Common myeloid progenitor, CD34-positive (primary cell): ENCODE measurements at regions not wholly inside any gene's neighbourhood (a gene's known extent, or its start where the extent isn't known, plus 50 kb on each side); places are given as distances from the start of the nearest gene placed in this dataset.

Experiments used
- CTCF ChIA-PET: fragments of 350-600 bp; sonication (Branson Sonifier 250); formaldehyde crosslinking; loops from one replicate; lab custom pipeline; 2021; ENCODE audit warnings: antibody characterized with exemption; lab: Charles Lee
- POLR2A ChIA-PET: fragments of 350-600 bp; sonication (Branson Sonifier 250); formaldehyde crosslinking; loops from one replicate; lab custom pipeline; 2021; ENCODE audit warnings: antibody characterized with exemption; lab: Charles Lee
- DNase-seq, 3 donors: peaks; one replicate each; pipeline versions ENCODE4 v3.0.0 to v3.0.0-alpha.2; 2013
- H3K27ac ChIP-seq, 2 experiments: 1 replicate in 1 of 2; 2 replicates in 1 of 2; pipeline ENCODE4 v1.7.0; 2013; ENCODE audit warnings: inconsistent platforms in 2 of 2, low read length in 2 of 2, mild to moderate bottlenecking in 2 of 2, low read depth in 1 of 2, moderate library complexity in 1 of 2; ENCODE audit not compliant: severe bottlenecking in 2 of 2, insufficient read depth in 1 of 2, poor library complexity in 1 of 2
- H3K27me3 ChIP-seq, 5 experiments: replicated peaks in 2 of 5; 1 replicate in 3 of 5; 2 replicates in 2 of 5; pipeline versions ENCODE4 v1.6.1 to v1.7.0; 2013; ENCODE audit warnings: low read length in 4 of 5, mild to moderate bottlenecking in 2 of 5, moderate library complexity in 2 of 5, inconsistent platforms in 1 of 5; ENCODE audit not compliant: insufficient read depth in 5 of 5, control insufficient read depth in 4 of 5
- H3K36me3 ChIP-seq, 4 experiments: 1 replicate in 2 of 4; 2 replicates in 2 of 4; pipeline versions ENCODE4 v1.6.1 to v1.7.0; 2013; ENCODE audit warnings: low read length in 3 of 4, control low read depth in 1 of 4, mild to moderate bottlenecking in 1 of 4; ENCODE audit not compliant: control insufficient read depth in 4 of 4, insufficient read depth in 4 of 4
- H3K4me1 ChIP-seq, 4 experiments: 1 replicate in 3 of 4; 2 replicates in 1 of 4; pipeline versions ENCODE4 v1.6.1 to v1.7.1; 2013; ENCODE audit warnings: low read length in 3 of 4, mild to moderate bottlenecking in 3 of 4, control low read depth in 1 of 4, inconsistent platforms in 1 of 4, moderate library complexity in 1 of 4; ENCODE audit not compliant: control insufficient read depth in 4 of 4, insufficient read depth in 4 of 4; ENCODE audit errors: control extremely low read depth in 1 of 4
- H3K4me3 ChIP-seq, 7 experiments: 1 replicate in 4 of 7; 2 replicates in 3 of 7; pipeline versions ENCODE4 v1.5.1 to v1.7.0; 2013; ENCODE audit warnings: mild to moderate bottlenecking in 7 of 7, low read length in 6 of 7, moderate library complexity in 6 of 7, inconsistent platforms in 2 of 7, low read depth in 2 of 7, control low read depth in 1 of 7; ENCODE audit not compliant: insufficient read depth in 4 of 7, control insufficient read depth in 1 of 7; ENCODE audit errors: extremely low read depth in 1 of 7
- H3K9me3 ChIP-seq, 5 experiments: 1 replicate in 4 of 5; 2 replicates in 1 of 5; pipeline versions ENCODE4 v1.6.1 to v1.7.1; 2013; ENCODE audit warnings: low read length in 4 of 5, mild to moderate bottlenecking in 2 of 5, inconsistent platforms in 1 of 5, low read depth in 1 of 5, moderate library complexity in 1 of 5; ENCODE audit not compliant: control insufficient read depth in 4 of 5, insufficient read depth in 2 of 5; ENCODE audit errors: control extremely low read depth in 1 of 5
- WGBS: methylation state at CpG from one replicate; pipeline ENCODE4 v1.1.5; 2013; ENCODE audit not compliant: insufficient coverage; 5-methylcytosine and 5-hydroxymethylcytosine counted together

GRCh38 chr6:140370976-140371870 is 996.8 kb upstream of the CITED2 start:
- H3K4me3 ChIP-seq: no peak overlapping the region
- ChIA-PET CTCF (interaction anchor here (0.6 kb wide), 2 partner anchors 1261 to 1860 kb away, joined by 3 read pairs; no protein-coding TSS in a partner anchor), POLR2A (no interaction called here)
- H3K27ac ChIP-seq: peak overlapping the region in 1 of 2 experiments; percentile 28
- H3K9me3 ChIP-seq: peaks cover 0 to 1% (median 0%) of the 10 kb centered on the region in 5 experiments
- no peaks in the 10 kb centered on the region for H3K36me3 ChIP-seq
- no CpG with 5 or more reads among the region's 2 CpGs for WGBS
- H3K4me1 ChIP-seq: peaks cover 0 to 12% (median 6%) of the 10 kb centered on the region in 4 experiments
- DNase-seq: peak; percentile 14 to 65 (median 48)
- no peaks in the 10 kb centered on the region for H3K27me3 ChIP-seq

- H3K4me1 ChIP-seq: peaks cover 0 to 12% (median 6%) of the 10 kb centered on the region in 4 experiments
- CTCF ChIA-PET: no interaction called here
- H3K4me3 ChIP-seq: no peak overlapping the region
- WGBS: no CpG with 5 or more reads among the region's 1 CpG
- POLR2A ChIA-PET: no interaction called here
- DNase-seq: no peak
- H3K36me3 ChIP-seq: no peaks in the 10 kb centered on the region
- H3K9me3 ChIP-seq: peaks cover 0 to 1% (median 0%) of the 10 kb centered on the region in 5 experiments
- H3K27me3 ChIP-seq: no peaks in the 10 kb centered on the region
- no peak overlapping the region for H3K27ac ChIP-seq
Measured at GRCh38 chr6:140370441-140370840, 996.0 kb upstream of the CITED2 start.

GRCh38 chr6:140366991-140367390 is 992.5 kb upstream of the CITED2 start:
- POLR2A ChIA-PET: no interaction called here
- Histone ChIP-seq H3K4me1 (peaks cover 0 to 9% (median 3%) of the 10 kb centered on the region in 4 experiments), H3K27me3 (no peaks in the 10 kb centered on the region), H3K36me3 (no peaks in the 10 kb centered on the region), H3K9me3 (peaks cover 2 to 13% (median 6%) of the 10 kb centered on the region in 5 experiments), H3K27ac (no peak overlapping the region), H3K4me3 (no peak overlapping the region)
- CTCF ChIA-PET: no interaction called here
- DNase-seq: no peak

- Histone ChIP-seq H3K36me3 (no peaks in the 10 kb centered on the region), H3K4me3 (no peak overlapping the region), H3K9me3 (peaks cover 2 to 13% (median 6%) of the 10 kb centered on the region in 5 experiments), H3K27me3 (no peaks in the 10 kb centered on the region), H3K4me1 (no peaks in the 10 kb centered on the region), H3K27ac (no peak overlapping the region)
- ChIA-PET POLR2A (no interaction called here), CTCF (interaction anchor here (1.0 kb wide), 1 partner anchor 11 kb away, joined by 3 read pairs; no protein-coding TSS in a partner anchor)
- no peak for DNase-seq
Measured at GRCh38 chr6:140364916-140365315, 990.5 kb upstream of the CITED2 start.

GRCh38 chr6:140360651-140361050 is 986.2 kb upstream of the CITED2 start:
- Histone ChIP-seq H3K27me3 (no peaks in the 10 kb centered on the region), H3K4me1 (no peaks in the 10 kb centered on the region), H3K4me3 (no peak overlapping the region), H3K27ac (no peak overlapping the region), H3K9me3 (peaks cover 2 to 13% (median 6%) of the 10 kb centered on the region in 5 experiments), H3K36me3 (no peaks in the 10 kb centered on the region)
- DNase-seq: no peak
- no CpG with 5 or more reads among the region's 3 CpGs for WGBS
- CTCF ChIA-PET: interaction anchor here (0.5 to 1.4 kb wide), 2 partner anchors 83 to 1842 kb away, joined by 3 read pairs; no protein-coding TSS in a partner anchor
- POLR2A ChIA-PET: no interaction called here

GRCh38 chr6:140355476-140355875 is 981.0 kb upstream of the CITED2 start:
- ChIA-PET CTCF (no interaction called here), POLR2A (no interaction called here)
- no peak overlapping the region for H3K4me3 ChIP-seq
- no peaks in the 10 kb centered on the region for H3K27me3 ChIP-seq
- no peaks in the 10 kb centered on the region for H3K36me3 ChIP-seq
- no peak for DNase-seq
- no peaks in the 10 kb centered on the region for H3K4me1 ChIP-seq
- H3K9me3 ChIP-seq: no peaks in the 10 kb centered on the region
- 100% methylated on average over 1 of the region's 1 CpG for WGBS
- H3K27ac ChIP-seq: no peak overlapping the region

GRCh38 chr6:140354296-140354695 is 979.8 kb upstream of the CITED2 start:
- POLR2A ChIA-PET: no interaction called here
- H3K36me3 ChIP-seq: no peaks in the 10 kb centered on the region
- no peaks in the 10 kb centered on the region for H3K9me3 ChIP-seq
- no peak overlapping the region for H3K4me3 ChIP-seq
- H3K4me1 ChIP-seq: no peaks in the 10 kb centered on the region
- H3K27me3 ChIP-seq: no peaks in the 10 kb centered on the region
- no CpG with 5 or more reads among the region's 1 CpG for WGBS
- DNase-seq: no peak
- no peak overlapping the region for H3K27ac ChIP-seq
- CTCF ChIA-PET: interaction anchor here (1.5 kb wide), 1 partner anchor 11 kb away, joined by 3 read pairs; no protein-coding TSS in a partner anchor
